GM12874 (cell line): ENCODE measurements at regions not wholly inside any gene's neighbourhood (a gene's known extent, or its start where the extent isn't known, plus 50 kb on each side); places are given as distances from the start of the nearest gene placed in this dataset.

Source experiments
- TF ChIP-seq, protein P1 (sequence below): IDR thresholded peaks from 2 replicates; pipeline ENCODE4 v1.5.1; 2011; ENCODE audit warnings: low read depth, mild to moderate bottlenecking, control low read depth, low read length, moderate library complexity; ENCODE audit not compliant: insufficient read depth

DNA sequence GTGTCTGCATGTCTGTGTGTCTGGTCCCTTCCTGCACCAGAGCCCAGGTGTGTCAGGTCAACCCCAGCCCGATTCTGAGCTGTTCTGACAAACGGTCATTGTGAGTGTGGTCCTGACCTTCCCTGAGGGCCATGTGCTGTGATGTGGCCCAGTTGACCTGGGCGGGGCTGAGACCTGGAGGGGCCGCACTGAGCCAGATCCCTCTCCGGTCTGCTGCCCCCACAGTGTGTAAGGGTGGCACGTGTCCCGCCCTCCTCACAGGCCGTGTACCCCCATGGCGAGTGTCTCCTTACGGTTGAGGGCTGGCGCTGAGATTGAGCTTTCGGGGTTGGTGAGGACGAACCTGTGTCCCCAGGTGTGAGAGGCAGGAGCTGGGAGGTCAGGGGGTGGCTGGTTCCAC lies 136.5 kb downstream of the MRPL36 start:
- TF ChIP-seq, protein P1, sequence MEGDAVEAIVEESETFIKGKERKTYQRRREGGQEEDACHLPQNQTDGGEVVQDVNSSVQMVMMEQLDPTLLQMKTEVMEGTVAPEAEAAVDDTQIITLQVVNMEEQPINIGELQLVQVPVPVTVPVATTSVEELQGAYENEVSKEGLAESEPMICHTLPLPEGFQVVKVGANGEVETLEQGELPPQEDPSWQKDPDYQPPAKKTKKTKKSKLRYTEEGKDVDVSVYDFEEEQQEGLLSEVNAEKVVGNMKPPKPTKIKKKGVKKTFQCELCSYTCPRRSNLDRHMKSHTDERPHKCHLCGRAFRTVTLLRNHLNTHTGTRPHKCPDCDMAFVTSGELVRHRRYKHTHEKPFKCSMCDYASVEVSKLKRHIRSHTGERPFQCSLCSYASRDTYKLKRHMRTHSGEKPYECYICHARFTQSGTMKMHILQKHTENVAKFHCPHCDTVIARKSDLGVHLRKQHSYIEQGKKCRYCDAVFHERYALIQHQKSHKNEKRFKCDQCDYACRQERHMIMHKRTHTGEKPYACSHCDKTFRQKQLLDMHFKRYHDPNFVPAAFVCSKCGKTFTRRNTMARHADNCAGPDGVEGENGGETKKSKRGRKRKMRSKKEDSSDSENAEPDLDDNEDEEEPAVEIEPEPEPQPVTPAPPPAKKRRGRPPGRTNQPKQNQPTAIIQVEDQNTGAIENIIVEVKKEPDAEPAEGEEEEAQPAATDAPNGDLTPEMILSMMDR = no peak

DNA sequence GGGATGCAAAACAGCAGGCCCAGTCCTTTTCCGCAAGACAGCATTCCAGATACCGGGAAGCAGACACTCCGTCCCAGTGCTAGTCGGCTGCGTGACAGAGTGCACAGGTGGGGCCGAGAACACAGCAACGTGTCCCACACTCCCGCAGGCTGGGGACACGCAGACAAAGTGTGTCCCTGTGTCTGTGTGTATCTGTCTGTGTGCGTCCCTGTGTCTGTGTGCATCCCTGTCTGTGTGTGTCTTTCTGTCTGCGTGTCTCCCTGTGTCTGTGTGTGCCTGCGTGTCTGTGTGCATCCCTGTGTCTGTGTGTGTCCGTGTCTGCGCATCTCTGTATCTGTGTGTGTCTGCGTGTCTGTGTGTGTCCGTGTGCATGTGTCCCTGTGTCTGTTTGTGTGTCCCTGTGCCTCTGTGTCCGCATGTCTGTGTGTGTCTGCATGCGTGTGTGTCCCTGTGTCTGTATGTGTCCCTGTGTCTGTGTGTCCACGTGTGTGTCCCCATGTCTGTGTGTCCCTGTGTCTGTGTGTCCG lies 137.0 kb downstream of the MRPL36 start:
- TF ChIP-seq, protein P1 = no peak

GRCh38 chr5:1661831-1662558 lies 137.6 kb downstream of the MRPL36 start:
- TF ChIP-seq, protein P1 = no peak

DNA sequence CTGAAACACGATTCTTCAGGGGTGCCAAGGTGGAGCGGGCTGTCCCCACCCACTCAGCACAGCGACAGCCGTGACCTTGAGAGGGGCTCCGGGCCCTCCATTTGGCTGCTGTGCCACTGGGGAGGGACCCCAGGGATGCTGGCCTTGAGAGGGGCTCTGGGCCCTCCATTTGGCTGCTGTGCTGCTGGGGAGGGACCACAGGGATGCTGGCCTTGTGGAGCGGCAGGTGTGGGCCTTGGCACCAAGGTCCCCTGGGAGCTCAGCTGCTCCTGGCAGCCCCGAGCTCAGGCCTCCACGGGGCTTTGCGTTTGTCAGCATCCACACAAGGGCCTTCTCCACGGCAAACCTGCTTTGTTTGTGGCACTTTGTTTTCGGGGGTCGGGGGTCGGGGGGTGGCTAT lies 137.6 kb upstream of the LPCAT1 start:
- TF ChIP-seq, protein P1 = no peak

GRCh38 chr5:1660511-1660910 lies 136.8 kb upstream of the LPCAT1 start:
- TF ChIP-seq, protein P1 = no peak

DNA sequence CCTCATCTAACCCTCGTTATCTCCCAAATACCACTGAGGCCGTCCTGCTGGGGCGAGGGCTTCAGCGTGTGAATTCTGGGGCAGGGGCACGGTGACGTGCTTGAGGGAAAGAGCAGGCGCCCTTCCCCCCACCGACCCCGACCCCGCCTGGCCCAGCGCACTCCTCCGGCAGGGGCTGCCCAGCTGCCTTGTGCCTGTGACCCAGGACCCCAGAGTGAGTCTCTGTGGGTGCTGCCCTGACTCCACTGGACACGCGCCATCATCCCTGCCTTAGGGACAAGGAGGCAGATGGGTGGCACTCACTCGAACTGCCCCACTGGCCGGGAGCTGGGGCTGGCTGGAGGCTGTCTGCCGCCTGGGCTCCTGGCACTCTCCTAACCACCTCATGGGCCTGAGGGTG lies 136.2 kb upstream of the LPCAT1 start:
- TF ChIP-seq, protein P1 = no peak

DNA sequence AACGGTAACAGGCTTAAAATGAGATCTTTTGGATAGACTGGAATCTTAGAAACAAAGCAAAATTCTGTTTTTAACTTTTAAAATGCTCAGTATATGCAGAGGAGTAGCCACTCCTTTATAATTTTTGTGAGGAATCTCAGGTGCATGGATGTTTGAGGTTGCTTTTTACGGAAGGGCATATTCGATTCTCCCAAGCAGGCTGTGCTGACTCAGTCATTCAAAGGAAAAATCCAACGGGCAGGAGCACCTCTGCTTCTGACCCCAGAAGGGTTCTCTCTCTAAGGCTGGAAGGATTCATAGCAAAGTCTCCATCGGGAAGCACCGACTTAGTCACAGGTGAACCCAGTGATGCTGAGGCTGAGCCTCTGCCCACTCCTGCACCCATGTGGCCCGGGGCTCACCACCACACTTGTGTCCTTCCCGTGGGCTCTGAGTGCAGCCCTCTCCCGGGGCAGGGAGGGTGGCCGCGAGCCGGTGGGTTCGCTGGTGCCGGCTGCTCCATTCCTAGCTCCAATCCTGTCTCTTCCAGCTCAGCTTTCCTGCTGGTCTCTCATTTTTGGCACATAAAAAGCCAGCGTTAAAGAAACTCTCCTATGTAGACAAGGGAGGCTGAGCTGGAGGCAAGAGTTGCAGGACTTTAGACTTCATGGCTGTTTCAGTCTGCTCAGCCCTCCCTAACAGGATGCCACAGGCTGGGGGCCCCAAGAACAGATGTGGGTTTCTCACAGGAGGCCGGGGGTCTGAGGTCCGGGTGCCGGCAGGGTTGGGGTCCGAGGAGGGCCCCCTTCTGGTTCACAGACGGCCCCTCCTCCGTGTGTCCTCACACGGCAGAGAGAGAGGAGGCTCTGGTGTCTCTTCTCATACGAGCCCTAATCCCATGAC lies 135.6 kb upstream of the LPCAT1 start:
- TF ChIP-seq, protein P1 = no peak
